ENCODE measurements at regions not wholly inside any gene's neighbourhood (a gene's known extent, or its start where the extent isn't known, plus 50 kb on each side); places are given as distances from the start of the nearest gene placed in this dataset.
"Not testable (repeated sequence)": the region's sequence is repeated elsewhere in the genome, so short reads cannot be mapped to it uniquely, and the experiment has no call there.

DNA sequence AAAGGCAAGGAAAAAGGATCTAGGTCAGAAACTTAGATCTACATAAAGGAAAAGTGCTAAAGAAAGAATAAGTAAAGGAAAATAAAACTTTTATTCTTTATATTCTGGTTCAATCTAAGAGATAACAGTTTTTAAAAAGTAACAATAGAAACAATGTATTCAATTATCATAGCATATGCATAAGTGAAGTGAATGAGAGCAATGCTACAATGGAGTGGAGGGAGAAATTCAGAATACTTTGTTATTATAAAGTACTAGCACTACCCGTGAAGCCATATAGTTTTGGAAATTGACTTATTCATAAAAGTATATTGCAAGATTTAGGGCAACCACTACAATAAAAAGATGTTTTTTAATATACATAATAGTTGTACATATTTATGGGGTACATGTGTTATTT, 586.0 kb upstream of the MDGA2 start:
- Mint-ChIP-seq H3K27ac (no peak overlapping the region), H3K4me3 (no peak overlapping the region), H3K4me1 (no peaks in the 10 kb centered on the region), H3K36me3 (no peaks in the 10 kb centered on the region), H3K27me3 (ENCODE audit: insufficient read depth, low read depth) (peaks cover 8% of the 10 kb centered on the region), H3K9me3 (no peaks in the 10 kb centered on the region)
- H3K36me3 ChIP-seq: no peaks in the 10 kb centered on the region
- H3K4me3 ChIP-seq: no peak overlapping the region
- no peak overlapping the region for H2AFZ ChIP-seq (replicated peaks)
- no peak for DNase-seq (ENCODE audit: low spot score)
- H3F3A ChIP-seq (ENCODE audit: low read depth): no peaks in the 10 kb centered on the region
- H3K4me1 ChIP-seq: peaks cover 9% of the 10 kb centered on the region
- H3K9ac ChIP-seq: no peak overlapping the region
- no peak overlapping the region for H3K4me2 ChIP-seq
- no peaks in the 10 kb centered on the region for H4K20me1 ChIP-seq (ENCODE audit: low read depth)
- H3K27me3 ChIP-seq: no peaks in the 10 kb centered on the region
- no peaks in the 10 kb centered on the region for H3K79me2 ChIP-seq (ENCODE audit: low read depth)
- no peak for TF ChIP-seq EZH2 (IDR thresholded peaks at IDR 0.05)
- no peak for TF ChIP-seq EZH2phosphoT487 (IDR thresholded peaks at IDR 0.05)
- TF ChIP-seq, protein P1, sequence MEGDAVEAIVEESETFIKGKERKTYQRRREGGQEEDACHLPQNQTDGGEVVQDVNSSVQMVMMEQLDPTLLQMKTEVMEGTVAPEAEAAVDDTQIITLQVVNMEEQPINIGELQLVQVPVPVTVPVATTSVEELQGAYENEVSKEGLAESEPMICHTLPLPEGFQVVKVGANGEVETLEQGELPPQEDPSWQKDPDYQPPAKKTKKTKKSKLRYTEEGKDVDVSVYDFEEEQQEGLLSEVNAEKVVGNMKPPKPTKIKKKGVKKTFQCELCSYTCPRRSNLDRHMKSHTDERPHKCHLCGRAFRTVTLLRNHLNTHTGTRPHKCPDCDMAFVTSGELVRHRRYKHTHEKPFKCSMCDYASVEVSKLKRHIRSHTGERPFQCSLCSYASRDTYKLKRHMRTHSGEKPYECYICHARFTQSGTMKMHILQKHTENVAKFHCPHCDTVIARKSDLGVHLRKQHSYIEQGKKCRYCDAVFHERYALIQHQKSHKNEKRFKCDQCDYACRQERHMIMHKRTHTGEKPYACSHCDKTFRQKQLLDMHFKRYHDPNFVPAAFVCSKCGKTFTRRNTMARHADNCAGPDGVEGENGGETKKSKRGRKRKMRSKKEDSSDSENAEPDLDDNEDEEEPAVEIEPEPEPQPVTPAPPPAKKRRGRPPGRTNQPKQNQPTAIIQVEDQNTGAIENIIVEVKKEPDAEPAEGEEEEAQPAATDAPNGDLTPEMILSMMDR (IDR thresholded peaks at IDR 0.05): no peak
- no peaks in the 10 kb centered on the region for H3K9me3 ChIP-seq (ENCODE audit: low read depth)
- H3K27ac ChIP-seq: no peak overlapping the region

DNA sequence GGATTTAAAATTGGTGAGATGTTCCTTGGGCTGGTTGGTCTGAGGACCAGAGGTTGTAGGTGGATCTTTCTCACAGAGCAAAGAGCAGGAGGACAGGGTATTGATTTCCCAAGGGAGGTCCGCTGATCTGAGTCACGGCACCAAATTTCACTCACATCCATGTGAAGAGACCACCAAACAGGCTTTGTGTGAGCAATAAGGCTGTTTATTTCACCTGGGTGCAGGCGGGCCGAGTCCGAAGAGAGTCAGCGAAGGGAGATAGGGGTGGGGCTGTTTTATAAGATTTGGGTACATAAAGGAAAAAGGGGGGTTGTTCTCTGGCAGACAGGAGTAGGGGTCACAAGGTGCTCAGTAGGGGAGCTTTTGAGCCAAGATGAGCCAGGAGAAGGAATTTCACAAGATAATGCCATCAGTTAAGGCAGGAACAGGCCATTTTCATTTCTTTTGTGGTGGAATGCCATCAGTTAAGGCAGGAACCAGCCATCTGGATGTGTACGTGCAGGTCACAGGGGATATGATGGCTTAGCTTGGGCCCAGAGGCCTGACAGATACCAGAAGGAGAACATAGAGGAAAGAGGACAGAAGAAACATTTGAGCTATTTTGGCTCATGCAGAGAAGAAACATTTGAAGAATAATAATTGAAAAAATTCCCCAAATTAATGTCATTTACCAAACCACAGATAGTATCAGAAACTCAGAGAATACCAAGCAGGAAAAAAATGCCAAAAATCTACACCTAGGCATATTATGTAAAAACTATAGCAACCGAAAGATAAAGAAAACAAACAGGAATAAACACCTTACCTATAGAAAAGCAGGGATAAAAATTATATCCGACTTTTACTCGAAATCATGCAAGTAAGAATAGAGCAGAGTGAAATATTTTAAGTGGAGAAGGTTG, 585.2 kb upstream of the MDGA2 start:
- not testable (repeated sequence) for H3K27me3 ChIP-seq; H2AFZ ChIP-seq (replicated peaks); H4K20me1 ChIP-seq (ENCODE audit: low read depth); H3K79me2 ChIP-seq (ENCODE audit: low read depth); H3F3A ChIP-seq (ENCODE audit: low read depth); H3K9me3 ChIP-seq (ENCODE audit: low read depth); H3K4me3 ChIP-seq; H3K36me3 ChIP-seq; H3K27ac ChIP-seq; H3K4me1 Mint-ChIP-seq; H3K4me2 ChIP-seq; DNase-seq (ENCODE audit: low spot score); H3K27ac Mint-ChIP-seq; H3K4me3 Mint-ChIP-seq; H3K9me3 Mint-ChIP-seq; H3K27me3 Mint-ChIP-seq (ENCODE audit: insufficient read depth, low read depth); H3K36me3 Mint-ChIP-seq; H3K9ac ChIP-seq; H3K4me1 ChIP-seq

DNA sequence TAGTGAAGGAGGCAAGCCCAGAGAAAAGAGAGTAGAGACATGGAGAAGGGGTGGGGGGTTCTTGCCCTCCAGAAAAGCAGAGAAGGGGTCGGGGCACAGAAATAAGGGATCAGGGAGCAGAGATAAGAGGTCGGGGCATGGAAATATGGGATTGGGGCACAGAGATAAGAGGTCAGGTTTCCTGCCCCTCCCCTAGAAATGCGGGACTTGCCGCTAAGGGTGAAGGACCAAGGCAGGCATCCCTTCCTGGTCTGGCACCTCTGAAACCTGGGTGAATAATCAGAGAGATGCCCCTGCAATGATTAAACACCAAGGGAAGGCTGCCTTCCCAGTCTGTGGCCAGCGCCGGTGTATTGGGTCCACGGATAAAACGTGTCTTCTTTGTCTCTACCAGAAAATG, 584.5 kb upstream of the MDGA2 start:
- not testable (repeated sequence) for H3K79me2 ChIP-seq (ENCODE audit: low read depth); H3K4me2 ChIP-seq; H3K27me3 ChIP-seq; H3F3A ChIP-seq (ENCODE audit: low read depth); H3K4me1 Mint-ChIP-seq; H3K4me3 Mint-ChIP-seq; H3K4me1 ChIP-seq; H4K20me1 ChIP-seq (ENCODE audit: low read depth); DNase-seq (ENCODE audit: low spot score); H3K9me3 ChIP-seq (ENCODE audit: low read depth); H3K27me3 Mint-ChIP-seq (ENCODE audit: insufficient read depth, low read depth); H3K27ac ChIP-seq; H3K27ac Mint-ChIP-seq; H3K9ac ChIP-seq; H3K36me3 Mint-ChIP-seq; H3K4me3 ChIP-seq; H3K36me3 ChIP-seq; H2AFZ ChIP-seq (replicated peaks); H3K9me3 Mint-ChIP-seq

DNA sequence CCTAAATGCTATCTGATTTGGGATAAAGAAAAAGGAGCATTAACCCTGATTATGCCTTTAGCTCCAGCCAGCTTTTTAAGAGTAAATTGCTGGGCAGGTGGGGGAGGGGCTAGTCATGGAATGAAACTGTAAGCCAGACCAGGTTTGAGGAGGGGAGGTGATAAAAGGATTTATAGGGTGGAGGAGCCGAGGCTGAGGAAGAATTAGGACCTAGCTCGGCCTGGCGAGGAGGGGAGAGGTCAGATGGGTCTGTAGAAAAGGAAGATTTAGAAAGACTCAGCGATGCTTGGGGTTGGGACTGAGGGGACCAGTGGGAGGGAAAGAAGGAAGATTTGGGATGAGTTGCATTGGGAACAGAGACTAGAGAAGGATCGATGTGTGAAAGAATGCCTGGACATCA, 583.8 kb upstream of the MDGA2 start:
- not testable (repeated sequence) for H3K4me1 Mint-ChIP-seq; H3K9me3 Mint-ChIP-seq; H3K4me3 Mint-ChIP-seq; H3K27me3 Mint-ChIP-seq (ENCODE audit: insufficient read depth, low read depth); H2AFZ ChIP-seq (replicated peaks); H3K4me1 ChIP-seq; H3K4me3 ChIP-seq; H3K9ac ChIP-seq; H3K27ac ChIP-seq; H3K9me3 ChIP-seq (ENCODE audit: low read depth); H3K27ac Mint-ChIP-seq; H3K4me2 ChIP-seq; H3K36me3 Mint-ChIP-seq; H3K79me2 ChIP-seq (ENCODE audit: low read depth); H4K20me1 ChIP-seq (ENCODE audit: low read depth); H3F3A ChIP-seq (ENCODE audit: low read depth); H3K27me3 ChIP-seq; H3K36me3 ChIP-seq
- peak; percentile 4 for DNase-seq (ENCODE audit: low spot score)

DNA sequence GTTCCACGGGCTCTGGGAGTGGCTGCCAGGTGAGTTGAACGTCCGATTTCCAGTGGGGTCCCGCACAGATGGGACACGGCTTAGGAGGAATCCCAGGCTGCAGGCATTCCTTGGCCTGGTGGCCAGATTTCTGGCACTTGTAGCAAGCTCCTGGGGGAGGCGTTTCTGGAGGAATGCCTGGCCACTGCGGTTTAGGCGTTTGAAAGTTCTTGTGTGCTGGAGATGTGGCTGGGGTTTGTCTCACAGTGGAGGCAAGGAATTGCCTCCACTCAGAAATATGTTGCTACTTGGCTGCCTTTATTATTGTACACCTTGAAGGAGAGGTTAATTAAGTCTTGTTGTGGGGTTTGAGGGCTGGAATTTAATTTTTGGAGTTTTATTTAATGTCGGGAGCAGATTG, 583.3 kb upstream of the MDGA2 start:
- H3K79me2 ChIP-seq (ENCODE audit: low read depth); H3K9me3 ChIP-seq (ENCODE audit: low read depth); DNase-seq (ENCODE audit: low spot score); H3K36me3 Mint-ChIP-seq; H3K27me3 ChIP-seq; H3K9me3 Mint-ChIP-seq; H3K4me1 Mint-ChIP-seq; H3K4me3 Mint-ChIP-seq; H3K4me3 ChIP-seq; H3K36me3 ChIP-seq; H3K27me3 Mint-ChIP-seq (ENCODE audit: insufficient read depth, low read depth); H3K4me1 ChIP-seq; H3K27ac ChIP-seq; H4K20me1 ChIP-seq (ENCODE audit: low read depth); H3K4me2 ChIP-seq; H3F3A ChIP-seq (ENCODE audit: low read depth); H3K27ac Mint-ChIP-seq; H3K9ac ChIP-seq; H2AFZ ChIP-seq (replicated peaks): not testable (repeated sequence)

All from neural progenitor cell (in vitro differentiated cells).